ENCODE measurements at regions not wholly inside any gene's neighbourhood (a gene's known extent, or its start where the extent isn't known, plus 50 kb on each side); places are given as distances from the start of the nearest gene placed in this dataset.
"Not testable (repeated sequence)": the region's sequence is repeated elsewhere in the genome, so short reads cannot be mapped to it uniquely, and the experiment has no call there.

DNA sequence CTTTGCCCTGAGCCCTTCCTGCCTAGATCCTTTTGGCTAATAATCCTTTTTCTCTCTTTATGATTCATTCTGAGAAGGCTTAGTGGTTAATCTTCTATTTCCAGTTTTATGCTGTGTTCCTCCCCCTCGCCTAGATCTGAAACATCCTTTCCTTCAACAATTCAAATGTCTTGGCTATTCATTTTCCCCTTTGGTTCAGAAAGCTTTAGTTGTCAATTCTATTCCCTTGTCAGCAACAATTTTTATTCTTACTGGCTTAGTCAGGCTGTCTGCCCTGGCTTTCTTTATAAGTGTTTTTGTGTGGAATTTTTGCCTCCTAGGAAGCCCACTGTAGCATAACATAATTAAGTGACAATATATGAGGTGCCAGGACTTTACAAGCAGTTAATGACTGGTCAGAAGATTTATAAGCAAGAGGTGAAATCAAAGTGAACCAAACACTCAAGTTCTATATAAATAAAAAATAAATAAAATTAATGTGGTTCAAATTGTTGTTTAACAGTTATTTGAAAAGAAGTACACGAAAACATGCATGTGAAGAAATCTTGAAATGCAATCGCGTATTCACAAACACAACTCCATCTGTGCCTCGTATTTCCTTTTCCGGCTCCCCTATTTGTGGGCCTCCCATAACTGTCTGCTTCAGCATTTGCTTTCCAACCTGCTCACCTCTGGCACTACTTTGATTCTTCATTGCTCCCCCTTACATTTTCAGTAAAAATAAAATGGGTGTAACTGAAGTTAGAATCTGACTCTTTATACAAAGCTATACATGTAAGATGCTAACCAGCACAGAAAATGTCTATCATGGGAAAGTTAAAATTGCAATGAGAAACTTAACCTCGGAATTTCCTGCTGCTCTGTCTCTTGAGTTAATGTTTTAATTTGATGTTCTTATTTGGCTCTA lies 235.4 kb downstream of the SPRY1 start:
- no peak for DNase-seq (ENCODE audit: low read depth, low spot score)

DNA sequence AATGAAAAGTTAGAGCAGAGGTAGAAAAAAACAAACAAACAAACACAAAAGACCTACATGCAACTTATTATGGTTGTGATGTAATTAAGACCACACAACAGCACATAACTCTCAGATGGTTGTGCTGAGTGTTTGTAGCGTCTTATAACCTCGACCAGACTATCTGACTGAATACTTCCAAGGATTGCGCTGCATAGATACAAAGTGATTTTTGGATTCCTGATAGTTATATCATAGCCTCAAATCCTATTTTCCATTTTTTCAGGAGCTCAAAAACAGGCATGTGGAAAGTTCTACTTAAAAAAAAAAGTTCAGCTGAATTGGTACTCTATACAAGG lies 236.1 kb downstream of the SPRY1 start:
- no peak for DNase-seq (ENCODE audit: low read depth, low spot score)

DNA sequence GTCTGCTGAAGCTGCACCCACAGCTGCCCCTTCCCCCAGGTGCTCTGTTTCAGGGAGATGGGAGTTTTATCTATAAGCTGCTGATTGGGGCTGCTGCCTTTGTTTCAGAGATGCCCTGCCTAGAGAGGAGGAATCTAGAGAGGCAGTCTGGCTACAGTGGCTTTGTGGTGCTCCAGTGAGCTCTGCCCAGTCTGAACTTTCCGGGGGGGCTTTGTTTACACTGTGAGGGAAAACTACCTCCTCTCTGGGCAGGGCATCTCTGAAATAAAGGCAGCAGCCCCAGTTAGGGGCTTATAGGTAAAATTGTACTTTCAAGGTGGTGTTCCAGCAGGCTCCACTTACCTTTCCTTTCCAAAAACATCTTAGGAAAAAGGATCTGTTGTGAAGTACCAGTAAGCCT lies 242.2 kb downstream of the SPRY1 start:
- DNase-seq (ENCODE audit: low read depth, low spot score): no peak

DNA sequence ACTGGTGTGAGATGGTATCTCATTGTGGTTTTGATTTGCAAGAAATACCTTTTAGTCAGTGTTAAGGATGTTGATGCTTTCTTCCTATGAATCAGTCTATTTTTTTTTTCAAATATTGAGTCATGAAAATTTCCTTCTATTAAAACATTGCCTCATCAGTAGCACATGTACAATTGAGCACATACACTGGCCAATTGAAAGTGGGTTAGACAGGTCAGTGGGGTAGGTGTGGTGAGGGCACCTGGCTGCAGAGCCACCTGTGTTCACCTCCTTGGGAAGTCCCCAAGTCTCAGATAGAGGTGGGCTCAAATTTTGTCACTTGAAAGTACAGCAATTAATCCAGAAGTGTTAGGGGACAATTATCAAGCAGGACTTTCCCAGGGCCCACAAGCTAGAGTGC lies 243.7 kb downstream of the SPRY1 start:
- DNase-seq (ENCODE audit: low read depth, low spot score): no peak

DNA sequence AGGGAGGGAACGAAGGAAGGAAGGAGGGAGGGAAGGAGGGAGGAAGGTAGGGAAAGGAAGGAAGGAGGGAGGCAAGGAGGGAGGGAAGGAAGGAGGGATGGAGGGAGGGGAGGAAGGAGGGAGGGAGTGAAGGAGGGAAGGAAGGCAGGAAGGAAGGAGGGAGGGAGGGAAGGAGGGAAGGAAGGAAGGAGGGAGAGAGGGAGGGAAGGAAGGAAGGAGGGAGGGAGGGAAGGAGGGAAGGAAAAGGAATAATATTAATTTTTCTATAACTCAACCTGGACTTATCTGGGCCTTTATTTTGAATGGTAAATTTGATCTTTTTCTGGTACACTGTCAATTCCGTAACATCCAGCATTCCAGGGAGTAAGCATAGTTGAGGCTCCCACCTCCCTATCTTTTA lies 244.2 kb downstream of the SPRY1 start:
- DNase-seq (ENCODE audit: low read depth, low spot score): no peak

DNA sequence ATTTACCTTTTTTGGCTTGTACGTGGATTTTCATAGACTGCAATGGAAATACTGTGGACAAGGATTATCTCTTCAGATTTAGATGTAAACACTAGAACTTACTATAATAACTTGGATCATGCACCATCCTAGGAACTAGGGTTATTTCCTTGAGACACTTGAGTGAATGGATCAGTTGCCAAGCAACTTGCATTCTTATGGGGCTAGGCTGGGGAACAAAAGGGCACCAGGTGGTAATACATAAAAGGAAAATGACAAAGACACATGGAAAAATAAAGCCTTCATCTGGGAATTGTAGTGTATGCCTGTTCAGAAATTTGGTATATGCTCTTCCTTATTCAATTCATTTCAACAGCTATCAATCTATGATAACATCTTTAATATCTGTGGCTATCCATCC lies 247.1 kb downstream of the SPRY1 start:
- DNase-seq (ENCODE audit: low read depth, low spot score): no peak

DNA sequence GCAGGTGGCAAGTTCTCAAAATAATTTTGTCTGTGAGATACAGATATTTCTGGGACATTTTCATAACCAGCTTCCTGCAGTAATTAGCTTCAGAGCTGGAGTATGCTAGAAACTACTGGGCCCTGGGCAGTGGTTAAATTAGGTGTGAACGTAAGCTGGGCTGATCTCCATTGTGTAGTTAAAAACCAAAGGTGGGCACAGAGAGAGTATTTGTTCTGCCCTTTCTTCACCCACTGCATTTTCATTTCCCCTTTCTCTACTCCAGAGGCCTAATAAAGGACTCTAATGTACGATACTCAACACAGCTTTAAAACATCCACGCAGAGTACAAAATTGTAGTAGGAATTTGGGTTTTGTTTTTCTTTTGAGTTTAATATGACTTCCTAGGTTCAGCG lies 252.7 kb downstream of the SPRY1 start:
- no peak for DNase-seq (ENCODE audit: low read depth, low spot score)

DNA sequence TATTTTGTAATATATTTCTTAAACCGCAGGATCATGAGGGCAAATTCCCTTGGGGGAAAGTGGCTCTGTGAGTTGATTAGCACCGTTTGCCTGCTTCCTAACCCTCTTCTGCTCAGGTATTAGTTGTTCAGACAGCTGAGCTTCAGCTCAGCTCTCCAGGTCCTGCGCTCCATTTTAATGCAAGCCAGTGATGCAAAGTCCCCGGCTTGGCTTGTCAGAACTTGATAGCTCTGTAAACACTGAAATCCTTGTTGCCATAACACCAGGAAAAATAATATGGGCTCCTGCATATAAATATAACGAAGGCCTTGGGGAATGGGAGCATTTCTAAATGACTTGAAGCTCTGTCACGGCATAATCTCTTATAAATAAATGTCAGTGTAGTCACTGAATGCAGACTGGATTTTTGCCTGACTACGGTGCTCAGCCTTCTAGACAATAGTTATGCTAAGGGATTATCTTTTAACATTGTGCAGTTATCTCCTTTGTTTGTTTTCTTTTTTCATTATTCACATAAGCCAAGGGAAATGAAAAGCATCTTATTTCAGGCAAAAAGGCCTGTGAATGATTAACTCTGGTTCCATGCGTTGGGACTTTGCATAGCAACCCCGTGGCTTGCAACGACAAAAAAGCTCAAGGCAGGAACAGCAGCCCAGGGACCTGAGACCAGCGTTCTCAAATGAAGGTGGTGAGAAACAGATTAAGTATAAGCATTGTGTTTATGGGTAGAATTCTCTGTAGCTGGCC lies 253.2 kb downstream of the SPRY1 start:
- DNase-seq (ENCODE audit: low read depth, low spot score): peak; percentile 21

DNA sequence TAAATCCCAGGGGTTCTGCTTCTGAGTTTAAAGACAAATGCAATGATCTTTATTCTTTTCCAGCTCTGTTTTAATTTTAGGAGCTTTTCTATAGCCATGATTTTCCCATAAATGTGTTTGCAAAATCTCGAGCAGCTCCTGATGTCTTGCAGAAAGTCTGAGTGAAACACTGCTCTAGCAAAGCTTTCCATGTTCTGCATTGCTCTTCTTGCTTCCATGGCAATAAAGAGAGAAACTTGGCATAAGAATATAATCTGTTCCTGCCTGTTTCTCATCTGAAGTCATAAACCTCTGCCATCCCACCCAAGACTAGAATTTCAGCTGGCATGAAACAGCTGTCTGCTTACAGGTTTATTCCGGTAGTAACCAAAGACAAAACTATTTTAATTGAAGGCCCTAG lies 254.5 kb downstream of the SPRY1 start:
- no peak for DNase-seq (ENCODE audit: low read depth, low spot score)

DNA sequence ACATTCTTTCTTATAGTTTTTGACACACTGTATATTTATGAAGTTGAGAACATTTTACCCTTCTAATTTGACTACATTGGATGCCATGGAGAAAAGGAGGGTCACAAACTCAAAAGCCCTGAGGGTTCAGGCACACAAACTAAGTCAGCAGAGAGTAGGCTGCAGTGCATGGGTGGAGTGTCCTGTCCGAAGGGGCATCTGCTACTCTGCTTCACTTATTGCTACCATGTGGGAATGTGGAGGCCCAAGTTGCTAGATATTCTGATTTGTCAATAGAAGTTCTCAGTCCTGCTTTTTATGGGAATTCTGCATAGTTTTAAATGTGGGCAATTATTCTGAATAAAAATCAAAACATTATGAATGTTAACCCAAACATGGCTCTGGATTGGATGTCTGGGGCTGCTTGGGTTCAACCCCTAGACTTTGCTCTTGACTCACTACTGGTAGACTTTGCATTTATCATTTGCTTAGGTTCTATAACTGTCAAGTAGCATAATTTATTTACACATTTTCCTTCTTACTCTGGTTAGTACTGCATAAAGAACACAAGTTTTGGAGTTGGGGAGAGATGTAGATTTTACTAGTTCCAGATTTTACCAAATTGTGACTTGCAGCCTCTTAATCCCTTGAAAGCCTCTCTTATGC lies 255.1 kb downstream of the SPRY1 start:
- no peak for DNase-seq (ENCODE audit: low read depth, low spot score)

DNA sequence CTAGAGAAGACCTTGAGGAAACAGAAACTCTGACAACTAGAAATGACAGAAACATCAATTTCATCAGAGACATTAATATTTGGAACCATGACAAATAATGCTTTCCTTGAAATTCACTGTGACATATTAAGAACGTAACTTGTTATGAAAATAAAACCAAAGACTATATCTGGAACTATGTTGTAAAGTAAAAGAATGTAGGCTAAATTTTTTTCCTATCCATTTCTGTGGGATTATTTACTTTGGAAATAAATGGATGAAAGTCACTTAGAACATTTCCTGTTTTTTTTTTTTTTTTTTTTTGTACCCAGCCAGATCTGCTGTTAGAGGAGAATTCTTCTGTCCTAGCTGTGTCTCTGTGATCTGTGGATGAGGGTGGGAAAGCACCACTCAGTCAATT lies 255.9 kb downstream of the SPRY1 start:
- DNase-seq (ENCODE audit: low read depth, low spot score): no peak

DNA sequence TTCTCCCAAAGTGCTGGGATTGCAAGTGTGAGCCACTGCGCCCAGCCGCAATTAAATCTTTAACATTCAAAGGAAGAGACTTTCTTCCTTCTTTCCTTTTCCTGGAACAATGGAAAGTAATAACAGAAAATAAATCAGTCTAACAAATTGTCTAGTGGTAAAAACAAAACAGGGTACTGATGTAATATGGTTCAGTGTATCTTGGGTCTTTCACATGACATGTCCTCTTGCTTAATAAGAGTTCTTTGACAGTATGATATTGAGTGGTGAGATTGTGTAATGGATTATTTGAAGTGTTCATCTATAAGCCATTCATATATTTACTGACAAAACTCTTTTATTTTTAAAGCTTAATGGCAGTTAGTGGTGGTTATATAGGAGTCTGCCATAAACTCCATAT lies 256.6 kb downstream of the SPRY1 start:
- DNase-seq (ENCODE audit: low read depth, low spot score): no peak

DNA sequence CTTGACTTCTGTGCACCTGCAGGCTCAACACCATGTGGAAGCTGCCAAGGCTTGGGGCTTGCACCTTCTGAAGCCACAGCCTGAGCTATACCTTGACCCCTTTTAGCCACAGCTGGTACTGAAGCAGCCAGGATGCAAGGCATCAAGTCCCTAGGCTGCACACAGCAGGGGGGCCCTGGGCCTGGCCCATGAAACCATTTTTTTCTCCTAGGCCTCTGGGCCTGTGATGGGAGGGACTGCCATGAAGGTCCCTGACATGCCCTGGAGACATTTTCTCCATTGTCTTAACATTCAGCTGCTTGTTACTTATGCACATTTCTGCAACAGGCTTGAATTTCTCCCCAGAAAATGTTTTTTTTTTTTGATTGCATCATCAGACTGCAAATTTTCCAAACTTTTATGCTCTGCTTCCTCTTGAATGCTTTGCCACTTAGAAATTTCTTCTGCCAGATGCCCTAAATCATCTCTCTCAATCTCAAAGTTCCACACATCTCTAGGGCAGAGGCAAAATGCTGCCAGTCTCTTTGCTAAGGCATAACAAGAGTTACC lies 260.2 kb downstream of the SPRY1 start:
- not testable (repeated sequence) for DNase-seq (ENCODE audit: low read depth, low spot score)

DNA sequence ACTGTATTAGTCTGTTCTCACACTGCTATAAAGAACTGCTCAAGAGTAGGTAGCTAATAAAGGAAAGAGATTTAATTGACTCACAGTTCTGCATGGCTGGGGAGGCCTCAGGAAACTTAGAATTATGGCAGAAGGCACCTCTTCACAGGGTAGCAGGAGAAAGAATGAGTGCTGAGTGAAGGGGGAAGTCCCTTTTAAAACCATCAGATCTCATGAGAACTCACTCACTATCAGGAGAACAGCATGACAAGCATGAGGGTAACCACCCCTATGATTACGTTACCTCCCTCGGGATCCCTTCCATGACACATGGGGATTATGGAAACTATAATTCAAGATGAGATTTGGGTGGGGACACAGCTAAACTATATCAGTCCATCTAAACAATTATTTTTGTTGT lies 261.0 kb downstream of the SPRY1 start:
- DNase-seq (ENCODE audit: low read depth, low spot score): not testable (repeated sequence)

DNA sequence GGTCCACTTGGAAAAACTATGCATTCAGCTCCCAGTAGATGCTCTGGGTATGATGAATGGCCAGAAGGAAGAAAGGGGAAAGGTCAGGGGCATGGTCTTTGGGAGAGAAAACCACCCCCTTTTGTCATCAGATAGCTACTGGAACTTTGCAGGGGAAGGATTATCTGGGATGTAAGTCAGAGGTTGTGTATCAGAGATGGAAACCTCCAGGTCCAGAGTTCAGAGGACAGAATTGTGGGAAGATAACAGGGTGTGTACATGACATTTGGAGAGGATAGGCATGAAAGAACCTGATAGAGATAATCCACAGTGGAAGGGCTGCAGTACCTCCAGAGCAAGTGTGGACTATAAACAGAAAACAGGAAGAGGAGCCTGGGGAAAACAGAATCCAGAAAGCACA lies 262.7 kb downstream of the SPRY1 start:
- DNase-seq (ENCODE audit: low read depth, low spot score): peak; percentile 10

DNA sequence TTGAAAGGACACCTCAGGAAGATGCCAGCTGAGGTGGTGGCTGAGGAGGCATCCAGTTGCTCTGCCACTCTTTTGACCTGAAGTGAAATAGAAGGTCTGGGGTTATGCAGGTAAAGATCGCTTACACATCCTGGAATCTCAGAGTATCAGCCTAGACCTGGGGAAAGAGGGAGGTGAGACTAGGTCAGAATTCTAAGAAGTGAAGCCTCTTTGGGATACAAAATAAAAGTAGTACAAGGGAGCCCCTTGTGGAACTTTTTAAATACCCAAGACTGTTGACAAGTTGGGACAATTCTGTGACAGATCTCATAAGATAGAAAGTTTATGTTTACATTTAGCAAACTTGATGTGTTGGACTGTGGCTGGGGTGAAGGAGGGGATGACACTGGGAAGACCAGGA lies 263.1 kb downstream of the SPRY1 start:
- peak; percentile 9 for DNase-seq (ENCODE audit: low read depth, low spot score)

DNA sequence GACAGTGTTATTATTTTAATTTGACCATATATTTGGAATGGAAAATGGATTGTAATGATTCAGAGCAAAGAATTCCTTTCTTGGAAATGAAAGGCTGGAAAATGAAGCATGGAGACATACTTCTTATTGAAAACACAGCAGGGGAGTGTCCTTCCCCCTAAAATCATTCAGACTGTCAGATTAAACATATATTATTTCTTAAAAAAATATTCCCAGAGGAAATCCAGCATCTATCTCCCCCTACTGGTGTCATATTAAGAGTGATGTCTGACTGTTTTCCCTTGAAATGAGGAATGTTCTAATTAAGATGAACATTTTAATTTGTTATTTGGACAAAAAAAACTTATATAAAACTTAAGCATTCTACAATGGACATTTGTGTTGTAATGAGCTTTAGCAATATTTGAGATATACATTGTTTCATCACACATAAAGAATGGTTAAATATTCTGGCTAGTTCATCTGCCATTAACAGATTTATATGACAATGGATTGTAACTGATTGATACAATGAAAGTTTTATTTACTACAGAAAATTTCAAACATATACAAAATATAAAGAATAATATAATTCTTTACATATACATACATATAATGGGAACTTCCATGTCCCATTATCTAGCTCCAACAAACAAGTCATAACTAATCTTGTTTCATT lies 264.6 kb downstream of the SPRY1 start:
- DNase-seq (ENCODE audit: low read depth, low spot score): no peak

DNA sequence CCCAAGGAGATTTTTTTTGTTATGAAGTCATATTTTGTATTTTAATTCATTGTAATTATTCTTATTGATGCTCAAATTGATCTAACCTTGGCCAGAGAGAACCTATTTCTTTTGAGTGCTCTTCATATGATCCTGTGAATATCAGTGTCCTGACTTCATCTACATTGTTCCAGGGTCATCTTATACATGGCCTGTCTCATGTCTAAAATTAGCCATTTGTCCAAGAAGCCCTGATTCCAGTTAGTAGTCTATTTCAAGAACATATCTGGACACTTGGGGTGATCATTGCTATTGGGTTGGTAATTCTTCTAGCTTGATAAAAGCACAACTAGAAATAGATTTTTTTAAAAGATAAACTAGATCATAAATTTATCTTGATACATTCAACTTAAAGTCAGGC lies 266.2 kb downstream of the SPRY1 start:
- DNase-seq (ENCODE audit: low read depth, low spot score): no peak

DNA sequence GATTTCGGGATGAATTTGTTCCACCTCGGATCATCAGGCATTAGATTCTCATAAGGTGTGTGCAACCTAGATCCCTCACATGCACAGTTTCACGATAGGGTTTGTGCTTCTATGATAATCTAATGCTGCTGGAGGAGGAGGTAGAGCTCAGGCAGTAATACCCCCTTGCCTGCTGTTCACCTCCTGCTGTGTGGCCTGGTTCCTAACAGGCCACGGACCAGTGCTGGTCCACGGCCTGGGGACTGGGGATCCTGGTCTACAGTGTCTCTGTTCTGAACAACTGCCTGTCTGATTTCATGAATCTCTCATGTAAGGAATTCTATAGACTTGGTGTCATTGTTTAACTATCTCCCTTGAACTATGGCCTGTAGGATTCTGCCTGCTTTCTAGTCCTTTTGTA lies 269.9 kb downstream of the SPRY1 start:
- no peak for DNase-seq (ENCODE audit: low read depth, low spot score)

DNA sequence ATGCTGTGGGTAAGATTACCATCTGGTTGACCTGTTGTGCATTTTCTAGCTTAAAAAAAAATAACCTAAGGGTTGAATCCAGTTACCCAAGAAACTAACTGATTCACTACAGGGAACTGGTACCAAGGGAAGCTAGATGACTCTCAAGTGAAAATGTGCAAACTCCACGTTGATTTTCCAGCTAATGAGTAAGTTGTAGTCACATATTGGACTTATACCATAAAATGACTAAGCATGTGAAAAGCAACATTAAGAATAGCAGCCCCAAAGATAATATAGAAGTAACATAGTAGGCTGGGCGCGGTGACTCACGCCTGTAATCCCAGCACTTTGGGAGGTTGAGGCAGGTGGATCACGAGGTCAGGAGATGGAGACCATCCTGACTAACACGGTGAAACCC lies 270.9 kb downstream of the SPRY1 start:
- no peak for DNase-seq (ENCODE audit: low read depth, low spot score)

DNA sequence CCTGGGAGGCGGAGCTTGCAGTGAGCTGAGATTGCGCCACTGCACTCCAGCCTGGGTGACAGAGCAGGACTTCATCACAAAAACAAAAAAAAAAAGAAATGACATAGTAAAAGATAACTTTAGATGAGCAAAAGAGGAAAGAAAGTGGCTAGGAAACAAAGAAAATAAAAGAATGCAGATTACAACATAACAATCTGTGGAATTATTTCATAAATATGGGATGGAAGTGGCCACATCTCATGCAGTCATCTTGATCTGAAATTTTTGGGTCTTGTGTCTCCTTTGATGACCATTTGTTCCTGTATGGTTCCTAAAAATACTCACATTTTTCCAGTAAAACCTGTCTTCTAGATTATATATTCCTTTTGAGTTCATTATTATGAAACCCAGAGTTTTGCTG lies 271.4 kb downstream of the SPRY1 start:
- DNase-seq (ENCODE audit: low read depth, low spot score): no peak

Data from ELF-1 (cell line).